ENCODE measurements at regions not wholly inside any gene's neighbourhood (a gene's known extent, or its start where the extent isn't known, plus 50 kb on each side); places are given as distances from the start of the nearest gene placed in this dataset.

DNA sequence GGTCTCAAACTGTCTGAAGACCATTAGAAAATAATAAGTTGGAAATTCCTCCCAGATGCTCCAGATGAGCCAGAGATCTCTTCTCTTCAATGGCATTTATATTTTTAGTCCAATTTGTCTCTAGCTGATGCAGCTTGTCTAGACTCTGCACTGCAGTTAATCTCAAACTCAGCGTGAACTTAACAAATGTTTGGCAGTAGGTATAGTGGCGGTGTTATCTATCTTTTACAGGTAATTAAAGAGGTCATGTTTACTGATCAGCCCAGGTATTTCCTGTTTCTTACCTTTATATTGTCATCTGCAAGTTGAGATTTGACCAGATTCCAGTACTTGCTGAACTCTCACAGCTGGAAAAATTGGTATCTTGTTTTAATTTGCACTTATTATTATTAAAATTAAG lies 1024.5 kb upstream of the ADGRL2 start:
- no peak overlapping the region for H2AFZ ChIP-seq (ENCODE audit: low read length)
- H3K9me3 ChIP-seq (ENCODE audit: low read length): peaks cover 46% of the 10 kb centered on the region
- no peaks in the 10 kb centered on the region for H3K36me3 ChIP-seq (ENCODE audit: insufficient read depth, low read length)
- no peak overlapping the region for H3K9ac ChIP-seq (ENCODE audit: low read length)
- no peaks in the 10 kb centered on the region for H3K4me1 ChIP-seq (ENCODE audit: low read length)
- no peaks in the 10 kb centered on the region for H3K79me2 ChIP-seq (ENCODE audit: low read length)
- H3K27ac ChIP-seq (ENCODE audit: low read length): no peak overlapping the region
- no peaks in the 10 kb centered on the region for H4K20me1 ChIP-seq (ENCODE audit: insufficient read depth, low read depth, low read length)
- H3K4me3 ChIP-seq (ENCODE audit: low read length): no peak overlapping the region
- no peak overlapping the region for H3K4me2 ChIP-seq (ENCODE audit: low read depth, low read length, poor library complexity, severe bottlenecking)
- H3K27me3 ChIP-seq (ENCODE audit: low read length): no peaks in the 10 kb centered on the region
- no peak for DNase-seq
- H3K9me2 ChIP-seq (replicated peaks; ENCODE audit: insufficient read depth, low read length): no peaks in the 10 kb centered on the region

DNA sequence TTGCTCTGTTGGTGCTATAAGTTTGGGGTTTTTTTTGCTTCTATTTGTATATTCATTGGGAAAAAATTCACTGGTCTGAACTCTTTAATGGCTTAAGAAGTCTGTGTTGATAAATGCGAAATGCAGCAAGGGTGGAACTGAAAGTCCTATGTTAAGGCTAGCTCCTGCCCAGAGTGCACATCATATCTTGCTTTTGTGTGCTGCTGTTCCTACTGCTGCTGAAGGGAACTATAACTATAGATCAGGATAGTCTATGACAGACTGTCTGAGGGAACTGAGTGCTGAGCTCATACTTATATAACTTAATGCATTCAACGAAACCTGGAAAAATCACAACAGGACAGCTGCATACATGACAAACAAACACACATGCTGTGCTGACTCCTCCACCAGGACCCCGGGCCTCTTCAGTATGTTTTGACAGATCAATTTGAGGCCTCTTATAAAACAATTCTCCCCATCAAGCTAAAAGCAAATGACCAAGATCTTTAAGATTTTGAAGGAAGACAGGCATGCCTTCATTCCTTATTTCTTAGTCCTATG lies 1031.5 kb upstream of the ADGRL2 start:
- no peak overlapping the region for H3K9ac ChIP-seq (ENCODE audit: low read length)
- no peak overlapping the region for H2AFZ ChIP-seq (ENCODE audit: low read length)
- peaks cover 41% of the 10 kb centered on the region for H3K9me3 ChIP-seq (ENCODE audit: low read length)
- no peak overlapping the region for H3K27ac ChIP-seq (ENCODE audit: low read length)
- no peak overlapping the region for H3K4me2 ChIP-seq (ENCODE audit: low read depth, low read length, poor library complexity, severe bottlenecking)
- no peak for DNase-seq
- no peaks in the 10 kb centered on the region for H3K4me1 ChIP-seq (ENCODE audit: low read length)
- H3K79me2 ChIP-seq (ENCODE audit: low read length): no peaks in the 10 kb centered on the region
- no peaks in the 10 kb centered on the region for H4K20me1 ChIP-seq (ENCODE audit: insufficient read depth, low read depth, low read length)
- H3K9me2 ChIP-seq (replicated peaks; ENCODE audit: insufficient read depth, low read length): no peaks in the 10 kb centered on the region
- H3K4me3 ChIP-seq (ENCODE audit: low read length): no peak overlapping the region
- H3K36me3 ChIP-seq (ENCODE audit: insufficient read depth, low read length): no peaks in the 10 kb centered on the region
- H3K27me3 ChIP-seq (ENCODE audit: low read length): no peaks in the 10 kb centered on the region

DNA sequence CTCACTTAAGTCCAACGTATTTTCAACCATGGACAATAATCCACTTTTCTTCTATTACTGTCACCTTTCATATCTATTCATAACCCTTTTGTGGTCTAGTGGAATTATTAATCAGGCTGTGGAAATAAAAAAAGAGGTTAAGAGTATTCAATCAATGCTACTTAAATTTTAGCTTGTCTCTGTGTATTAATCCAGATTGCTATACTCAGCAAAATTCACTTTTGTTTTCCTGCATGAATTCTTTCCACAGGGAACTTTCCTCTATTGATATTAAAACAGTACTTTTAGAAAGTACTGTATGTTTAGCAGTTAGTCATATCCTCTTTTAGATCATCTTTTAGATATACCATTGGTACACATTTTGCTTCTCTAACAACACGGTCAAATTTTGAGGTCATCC lies 1033.0 kb upstream of the ADGRL2 start:
- Histone ChIP-seq H3K79me2 (ENCODE audit: low read length) (no peaks in the 10 kb centered on the region), H3K27me3 (ENCODE audit: low read length) (no peaks in the 10 kb centered on the region), H3K4me1 (ENCODE audit: low read length) (no peaks in the 10 kb centered on the region), H3K9me3 (ENCODE audit: low read length) (peaks cover 35% of the 10 kb centered on the region), H3K4me3 (ENCODE audit: low read length) (no peak overlapping the region), H4K20me1 (ENCODE audit: insufficient read depth, low read depth, low read length) (no peaks in the 10 kb centered on the region), H3K4me2 (ENCODE audit: low read depth, low read length, poor library complexity, severe bottlenecking) (no peak overlapping the region), H3K27ac (ENCODE audit: low read length) (no peak overlapping the region), H3K36me3 (ENCODE audit: insufficient read depth, low read length) (no peaks in the 10 kb centered on the region), H2AFZ (ENCODE audit: low read length) (no peak overlapping the region), H3K9ac (ENCODE audit: low read length) (no peak overlapping the region), H3K9me2 (replicated peaks; ENCODE audit: insufficient read depth, low read length) (no peaks in the 10 kb centered on the region)
- no peak for DNase-seq

DNA sequence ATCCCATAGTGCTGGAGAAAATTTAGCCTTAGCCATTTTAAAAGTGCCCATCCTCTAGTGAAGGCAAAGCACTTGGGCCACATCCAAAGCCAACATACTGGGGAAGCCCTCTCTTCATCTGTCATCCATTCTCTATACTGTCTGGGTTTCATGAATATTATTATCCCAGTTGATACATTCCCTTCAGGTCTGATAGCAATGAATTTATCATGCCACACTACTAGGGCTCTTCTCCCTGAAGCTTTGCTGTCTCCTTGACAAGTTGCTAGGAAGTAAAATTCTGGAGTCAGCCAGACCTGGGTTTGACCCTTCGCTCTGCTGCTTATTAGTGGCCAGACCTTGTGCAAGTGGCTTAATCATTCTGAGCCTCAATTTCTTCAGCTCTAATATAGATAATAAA lies 1041.4 kb upstream of the ADGRL2 start:
- peaks cover 44% of the 10 kb centered on the region for H3K9me3 ChIP-seq (ENCODE audit: low read length)
- no peaks in the 10 kb centered on the region for H3K9me2 ChIP-seq (replicated peaks; ENCODE audit: insufficient read depth, low read length)
- H3K4me2 ChIP-seq (ENCODE audit: low read depth, low read length, poor library complexity, severe bottlenecking): no peak overlapping the region
- DNase-seq: no peak
- no peaks in the 10 kb centered on the region for H3K79me2 ChIP-seq (ENCODE audit: low read length)
- no peak overlapping the region for H3K9ac ChIP-seq (ENCODE audit: low read length)
- H2AFZ ChIP-seq (ENCODE audit: low read length): no peak overlapping the region
- H3K4me3 ChIP-seq (ENCODE audit: low read length): no peak overlapping the region
- H3K4me1 ChIP-seq (ENCODE audit: low read length): no peaks in the 10 kb centered on the region
- H3K27ac ChIP-seq (ENCODE audit: low read length): no peak overlapping the region
- H3K36me3 ChIP-seq (ENCODE audit: insufficient read depth, low read length): no peaks in the 10 kb centered on the region
- no peaks in the 10 kb centered on the region for H3K27me3 ChIP-seq (ENCODE audit: low read length)
- H4K20me1 ChIP-seq (ENCODE audit: insufficient read depth, low read depth, low read length): no peaks in the 10 kb centered on the region

DNA sequence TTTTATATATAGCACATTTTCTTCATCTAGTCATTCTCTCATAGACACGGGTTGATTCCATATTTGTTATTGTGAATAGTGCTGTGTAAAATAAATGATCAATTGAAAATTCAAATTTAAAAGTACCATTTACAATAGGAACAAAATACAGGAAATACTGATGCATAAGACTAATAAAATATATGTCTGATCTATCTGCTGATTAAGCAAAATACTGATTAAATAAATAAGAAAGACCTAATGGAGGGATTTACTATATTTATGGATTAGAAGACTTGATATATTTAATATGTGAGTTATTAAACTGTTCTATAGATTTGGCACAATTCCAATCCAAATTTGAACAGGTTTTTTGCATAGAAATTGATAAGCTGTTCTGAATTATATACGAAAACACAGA lies 1044.8 kb upstream of the ADGRL2 start:
- Histone ChIP-seq H3K4me2 (ENCODE audit: low read depth, low read length, poor library complexity, severe bottlenecking) (no peak overlapping the region), H4K20me1 (ENCODE audit: insufficient read depth, low read depth, low read length) (no peaks in the 10 kb centered on the region), H3K9me3 (ENCODE audit: low read length) (peaks cover 39% of the 10 kb centered on the region), H3K79me2 (ENCODE audit: low read length) (no peaks in the 10 kb centered on the region), H3K36me3 (ENCODE audit: insufficient read depth, low read length) (no peaks in the 10 kb centered on the region), H3K9ac (ENCODE audit: low read length) (no peak overlapping the region), H3K27ac (ENCODE audit: low read length) (no peak overlapping the region), H3K9me2 (replicated peaks; ENCODE audit: insufficient read depth, low read length) (no peaks in the 10 kb centered on the region), H3K4me1 (ENCODE audit: low read length) (no peaks in the 10 kb centered on the region), H2AFZ (ENCODE audit: low read length) (no peak overlapping the region), H3K4me3 (ENCODE audit: low read length) (no peak overlapping the region), H3K27me3 (ENCODE audit: low read length) (no peaks in the 10 kb centered on the region)
- DNase-seq: no peak

DNA sequence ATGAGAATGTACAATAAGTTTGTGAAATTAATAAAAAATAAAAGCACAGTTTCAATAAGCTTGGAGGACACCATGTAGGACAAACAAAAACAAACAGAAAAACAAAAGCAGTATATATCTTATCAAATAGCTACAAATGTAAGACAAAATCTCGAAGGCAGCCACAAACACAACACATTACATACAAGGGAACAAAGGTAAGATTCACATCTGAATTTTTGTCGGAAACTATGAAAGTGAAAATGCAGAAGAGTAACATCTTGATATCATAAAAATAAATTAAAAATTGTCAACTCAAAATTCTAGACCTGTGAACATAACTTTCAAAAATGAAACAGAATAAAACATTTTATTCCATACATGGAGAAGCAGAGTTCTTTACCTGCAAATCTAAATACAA lies 1049.5 kb upstream of the ADGRL2 start:
- Histone ChIP-seq H3K9me2 (replicated peaks; ENCODE audit: insufficient read depth, low read length) (no peaks in the 10 kb centered on the region), H4K20me1 (ENCODE audit: insufficient read depth, low read depth, low read length) (no peaks in the 10 kb centered on the region), H3K27ac (ENCODE audit: low read length) (no peak overlapping the region), H3K36me3 (ENCODE audit: insufficient read depth, low read length) (no peaks in the 10 kb centered on the region), H3K4me2 (ENCODE audit: low read depth, low read length, poor library complexity, severe bottlenecking) (no peak overlapping the region), H2AFZ (ENCODE audit: low read length) (no peak overlapping the region), H3K79me2 (ENCODE audit: low read length) (no peaks in the 10 kb centered on the region), H3K4me3 (ENCODE audit: low read length) (no peak overlapping the region), H3K9ac (ENCODE audit: low read length) (no peak overlapping the region), H3K27me3 (ENCODE audit: low read length) (no peaks in the 10 kb centered on the region), H3K4me1 (ENCODE audit: low read length) (no peaks in the 10 kb centered on the region), H3K9me3 (ENCODE audit: low read length) (peaks cover 37% of the 10 kb centered on the region)
- no peak for DNase-seq

DNA sequence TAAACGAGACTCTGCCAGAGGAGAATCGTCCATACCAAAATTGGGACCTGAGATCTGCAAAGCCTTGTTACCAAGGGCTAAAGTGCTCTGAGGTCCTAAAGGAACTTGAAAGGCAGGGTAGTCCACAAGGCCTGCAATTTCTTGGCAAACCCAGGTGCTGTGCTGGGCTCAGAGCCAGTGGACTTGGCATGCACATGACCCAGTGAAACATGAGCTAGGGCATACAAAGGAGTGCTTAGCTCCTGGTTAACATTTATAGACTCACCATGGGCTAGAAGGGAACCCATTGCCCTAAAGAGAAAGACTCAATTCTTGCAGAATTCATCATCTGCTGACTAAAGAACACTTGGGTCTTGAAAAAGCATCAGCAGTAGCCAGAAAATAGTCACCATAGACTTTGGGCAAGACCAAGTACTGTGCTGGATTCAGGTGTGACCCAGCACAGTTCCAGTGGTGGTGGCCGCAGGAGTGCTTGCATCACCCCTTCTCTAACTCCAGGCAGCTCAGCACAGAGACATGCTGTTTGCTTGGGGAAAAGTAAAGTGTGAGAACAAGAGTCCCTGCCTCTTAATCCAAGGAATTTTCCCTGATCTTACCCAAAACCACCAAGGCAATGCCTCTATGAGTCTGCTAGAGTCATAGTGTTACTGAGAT lies 1069.4 kb upstream of the ADGRL2 start:
- no peak overlapping the region for H3K4me3 ChIP-seq (ENCODE audit: low read length)
- no peaks in the 10 kb centered on the region for H3K4me1 ChIP-seq (ENCODE audit: low read length)
- peaks cover 18% of the 10 kb centered on the region for H3K9me3 ChIP-seq (ENCODE audit: low read length)
- no peak overlapping the region for H2AFZ ChIP-seq (ENCODE audit: low read length)
- H3K27me3 ChIP-seq (ENCODE audit: low read length): no peaks in the 10 kb centered on the region
- H3K27ac ChIP-seq (ENCODE audit: low read length): no peak overlapping the region
- H3K9ac ChIP-seq (ENCODE audit: low read length): no peak overlapping the region
- H4K20me1 ChIP-seq (ENCODE audit: insufficient read depth, low read depth, low read length): no peaks in the 10 kb centered on the region
- H3K4me2 ChIP-seq (ENCODE audit: low read depth, low read length, poor library complexity, severe bottlenecking): no peak overlapping the region
- no peaks in the 10 kb centered on the region for H3K36me3 ChIP-seq (ENCODE audit: insufficient read depth, low read length)
- H3K79me2 ChIP-seq (ENCODE audit: low read length): no peaks in the 10 kb centered on the region
- no peaks in the 10 kb centered on the region for H3K9me2 ChIP-seq (replicated peaks; ENCODE audit: insufficient read depth, low read length)
- no peak for DNase-seq

DNA sequence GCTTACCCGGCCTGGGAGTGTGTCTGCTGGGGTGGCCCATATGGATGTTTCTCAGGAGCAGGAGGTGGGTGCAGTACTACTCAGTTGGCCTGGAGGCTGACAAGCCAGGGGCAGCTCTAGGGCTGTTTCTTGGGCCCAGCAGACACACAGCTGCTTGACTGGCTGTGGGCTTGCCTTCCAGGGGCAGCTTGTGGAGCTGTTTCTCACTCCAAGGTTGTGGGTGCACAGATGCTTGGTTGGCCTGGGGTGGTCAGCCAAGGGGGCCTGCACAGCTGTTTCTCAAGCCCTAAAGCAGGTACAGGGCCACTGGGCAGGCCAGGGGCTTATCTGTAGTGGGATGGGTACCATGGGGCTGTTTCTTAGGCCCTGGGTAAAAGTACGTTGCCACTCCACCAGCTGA lies 1078.1 kb upstream of the ADGRL2 start:
- no peaks in the 10 kb centered on the region for H4K20me1 ChIP-seq (ENCODE audit: insufficient read depth, low read depth, low read length)
- H3K4me3 ChIP-seq (ENCODE audit: low read length): no peak overlapping the region
- no peaks in the 10 kb centered on the region for H3K27me3 ChIP-seq (ENCODE audit: low read length)
- no peak overlapping the region for H3K9ac ChIP-seq (ENCODE audit: low read length)
- H3K9me2 ChIP-seq (replicated peaks; ENCODE audit: insufficient read depth, low read length): no peaks in the 10 kb centered on the region
- no peak overlapping the region for H3K27ac ChIP-seq (ENCODE audit: low read length)
- no peak overlapping the region for H3K4me2 ChIP-seq (ENCODE audit: low read depth, low read length, poor library complexity, severe bottlenecking)
- DNase-seq: no peak
- H3K9me3 ChIP-seq (ENCODE audit: low read length): peaks cover 36% of the 10 kb centered on the region
- H3K79me2 ChIP-seq (ENCODE audit: low read length): no peaks in the 10 kb centered on the region
- H2AFZ ChIP-seq (ENCODE audit: low read length): no peak overlapping the region
- H3K36me3 ChIP-seq (ENCODE audit: insufficient read depth, low read length): no peaks in the 10 kb centered on the region
- H3K4me1 ChIP-seq (ENCODE audit: low read length): no peaks in the 10 kb centered on the region
